ENCODE measurements at regions not wholly inside any gene's neighbourhood (a gene's known extent, or its start where the extent isn't known, plus 50 kb on each side); places are given as distances from the start of the nearest gene placed in this dataset.

DNA sequence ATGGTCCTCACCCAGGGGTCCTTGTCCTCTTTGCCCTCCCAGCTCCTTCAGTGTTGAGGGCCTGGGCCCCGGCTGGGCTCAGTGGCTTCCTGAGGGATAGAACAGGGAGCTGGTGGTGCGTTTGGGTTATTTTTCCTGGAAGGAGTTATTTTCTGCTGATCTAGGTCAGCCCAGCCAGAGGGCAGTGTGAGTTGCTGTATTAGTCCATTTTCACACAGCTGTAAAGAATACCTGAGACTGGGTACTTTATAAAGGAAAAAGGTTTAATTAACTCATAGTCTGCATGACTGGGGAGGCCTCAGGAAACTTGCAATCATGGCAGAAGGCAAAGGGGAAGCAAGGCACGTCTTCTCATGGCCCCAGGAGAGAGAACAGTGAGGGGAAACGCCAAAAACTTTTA lies 122.4 kb upstream of the PCBD1 start:
- H3K27me3 ChIP-seq (ENCODE audit: control insufficient read depth, insufficient read depth, low read length) = peaks cover 41% of the 10 kb centered on the region
- no TSS peak for BruUV-seq (replicated peaks)
- no peak overlapping the region for H4K91ac ChIP-seq (ENCODE audit: insufficient read depth, low read depth, low read length)

More for the DNA sequence above, 122.4 kb upstream of the PCBD1 start:
- Histone ChIP-seq H3K79me1 (ENCODE audit: low read depth in 1 of 2, low read length in 2 of 2) (no peaks in the 10 kb centered on the region), H3K23ac (ENCODE audit: low read depth, low read length) (no peak overlapping the region), H2AK9ac (replicated peaks; ENCODE audit: low read depth, low read length, poor library complexity) (no peak overlapping the region), H3K4me2 (ENCODE audit: low read depth, low read length) (no peak overlapping the region), H2BK120ac (ENCODE audit: low read depth, low read length) (no peak overlapping the region), H3K14ac (replicated peaks; ENCODE audit: low read depth, low read length) (no peak overlapping the region), H3K4ac (ENCODE audit: low read depth, low read length) (no peak overlapping the region), H4K20me1 (ENCODE audit: insufficient read depth, low read length) (no peaks in the 10 kb centered on the region), H2AFZ (replicated peaks; ENCODE audit: low read length, poor library complexity) (no peak overlapping the region), H4K5ac (ENCODE audit: low read depth, low read length) (no peak overlapping the region), H2AK5ac (ENCODE audit: low read depth, low read length) (no peak overlapping the region), H2BK5ac (ENCODE audit: low read depth, low read length, poor library complexity, severe bottlenecking) (no peak overlapping the region), H3K9me1 (ENCODE audit: insufficient read depth, low read length) (no peaks in the 10 kb centered on the region), H3K9ac (ENCODE audit: low read depth, low read length) (no peak overlapping the region), H3K18ac (ENCODE audit: low read depth, low read length) (no peak overlapping the region), H2BK20ac (ENCODE audit: low read depth, low read length) (no peak overlapping the region), H4K8ac (ENCODE audit: low read depth in 2 of 2, low read length in 2 of 2) (no peak overlapping the region), H3K4me3 (ENCODE audit: insufficient read depth, low read depth, low read length) (no peak overlapping the region), H3K36me3 (ENCODE audit: control insufficient read depth, insufficient read depth, low read length) (no peaks in the 10 kb centered on the region), H3K27ac (ENCODE audit: insufficient read depth, low read length) (no peak overlapping the region), H2BK15ac (ENCODE audit: low read depth, low read length) (no peak overlapping the region), H3K56ac (ENCODE audit: extremely low read depth, insufficient read depth, low read length) (no peak overlapping the region), H3K9me3 (ENCODE audit: control insufficient read depth, insufficient read depth, low read length) (no peaks in the 10 kb centered on the region), H3K4me1 (ENCODE audit: control insufficient read depth, insufficient read depth, low read length) (no peaks in the 10 kb centered on the region)
- WGBS, 2 experiments (ENCODE audit: extremely low coverage in 2 of 2, insufficient read length in 1 of 2) = no CpG with 5 or more reads among the region's 4 CpGs
- TF ChIP-seq MAZ (IDR thresholded peaks at IDR 0.05; ENCODE audit: borderline replicate concordance, low read depth, low read length) (no peak), USF2 (IDR thresholded peaks at IDR 0.05; ENCODE audit: low read depth, low read length) (no peak), CEBPB (IDR thresholded peaks at IDR 0.05; ENCODE audit: low read depth, low read length) (no peak)
- TF ChIP-seq, protein P1, sequence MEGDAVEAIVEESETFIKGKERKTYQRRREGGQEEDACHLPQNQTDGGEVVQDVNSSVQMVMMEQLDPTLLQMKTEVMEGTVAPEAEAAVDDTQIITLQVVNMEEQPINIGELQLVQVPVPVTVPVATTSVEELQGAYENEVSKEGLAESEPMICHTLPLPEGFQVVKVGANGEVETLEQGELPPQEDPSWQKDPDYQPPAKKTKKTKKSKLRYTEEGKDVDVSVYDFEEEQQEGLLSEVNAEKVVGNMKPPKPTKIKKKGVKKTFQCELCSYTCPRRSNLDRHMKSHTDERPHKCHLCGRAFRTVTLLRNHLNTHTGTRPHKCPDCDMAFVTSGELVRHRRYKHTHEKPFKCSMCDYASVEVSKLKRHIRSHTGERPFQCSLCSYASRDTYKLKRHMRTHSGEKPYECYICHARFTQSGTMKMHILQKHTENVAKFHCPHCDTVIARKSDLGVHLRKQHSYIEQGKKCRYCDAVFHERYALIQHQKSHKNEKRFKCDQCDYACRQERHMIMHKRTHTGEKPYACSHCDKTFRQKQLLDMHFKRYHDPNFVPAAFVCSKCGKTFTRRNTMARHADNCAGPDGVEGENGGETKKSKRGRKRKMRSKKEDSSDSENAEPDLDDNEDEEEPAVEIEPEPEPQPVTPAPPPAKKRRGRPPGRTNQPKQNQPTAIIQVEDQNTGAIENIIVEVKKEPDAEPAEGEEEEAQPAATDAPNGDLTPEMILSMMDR (conservative IDR thresholded peaks at IDR 0.05; ENCODE audit: low read depth, low read length) = no peak
- ATAC-seq (ENCODE audit: low read depth) = no peak
- dilution Hi-C loops (cut with HindIII; ENCODE audit: low sequenced_read_pairs, unreplicated experiment) = no loop called here
- intact Hi-C loops (cut with micrococcal nuclease) = no loop called here
- POLR2A ChIA-PET (ENCODE audit: unreplicated experiment) = no interaction called here
- DNase-seq = no peak
- CTCF ChIA-PET = no interaction called here
- in situ Hi-C loops (cut with MboI; ENCODE audit: low sequenced_read_pairs) = no loop called here

Measured in IMR-90 (cell line).